G401 (cell line): ENCODE measurements at regions not wholly inside any gene's neighbourhood (a gene's known extent, or its start where the extent isn't known, plus 50 kb on each side); places are given as distances from the start of the nearest gene placed in this dataset.
"Not testable (repeated sequence)": the region's sequence is repeated elsewhere in the genome, so short reads cannot be mapped to it uniquely, and the experiment has no call there.

ENCODE experiments used
- DNase-seq: peaks from one replicate; pipeline ENCODE4 v3.0.0-alpha.2; 2015; ENCODE audit warnings: low spot score
- in situ Hi-C: cut with HindIII; loops from 2 replicates; pipeline ENCODE4 v1.10.0; 2016; ENCODE audit warnings: low sequenced_read_pairs, mixed read lengths

GRCh38 chr2:16211341-16211740 lies 271.0 kb downstream of the MYCN start:
- in situ Hi-C loops: no loop called here
- DNase-seq: no peak

- in situ Hi-C loops: no loop called here
- no peak for DNase-seq
Observed at GRCh38 chr2:16210841-16211240, 270.5 kb downstream of the MYCN start.

GRCh38 chr2:16209799-16210198 lies 269.4 kb downstream of the MYCN start:
- in situ Hi-C loops: no loop called here
- DNase-seq: no peak

GRCh38 chr2:16208921-16209320 lies 268.6 kb downstream of the MYCN start:
- in situ Hi-C loops: no loop called here
- DNase-seq: no peak

GRCh38 chr2:16208241-16208797 lies 268.0 kb downstream of the MYCN start:
- in situ Hi-C loops: no loop called here
- no peak for DNase-seq

- DNase-seq: no peak
- in situ Hi-C loops: no loop called here
Observed at GRCh38 chr2:16207611-16208010, 267.3 kb downstream of the MYCN start.

- in situ Hi-C loops: no loop called here
- DNase-seq: no peak
Observed at GRCh38 chr2:16207151-16207550, 266.8 kb downstream of the MYCN start.

- no peak for DNase-seq
- in situ Hi-C loops: no loop called here
Observed at GRCh38 chr2:16206191-16206944, 266.0 kb downstream of the MYCN start.

- in situ Hi-C loops: no loop called here
- no peak for DNase-seq
Observed at GRCh38 chr2:16205631-16206030, 265.3 kb downstream of the MYCN start.

- no peak for DNase-seq
Observed at GRCh38 chr2:16204886-16205620, 264.7 kb downstream of the MYCN start.

GRCh38 chr2:16204251-16204650 lies 263.9 kb downstream of the MYCN start:
- DNase-seq: no peak
- in situ Hi-C loops: no loop called here

More at GRCh38 chr2:16204886-16205620, 264.7 kb downstream of the MYCN start:
- in situ Hi-C loops: no loop called here

GRCh38 chr2:16203691-16204090 lies 263.3 kb downstream of the MYCN start:
- in situ Hi-C loops: no loop called here
- DNase-seq: no peak

- in situ Hi-C loops: no loop called here
- DNase-seq: no peak
Observed at GRCh38 chr2:16203069-16203468, 262.7 kb downstream of the MYCN start.

GRCh38 chr2:16202266-16203020 lies 262.1 kb downstream of the MYCN start:
- in situ Hi-C loops: no loop called here
- no peak for DNase-seq

GRCh38 chr2:16201848-16202247 lies 261.5 kb downstream of the MYCN start:
- in situ Hi-C loops: no loop called here
- DNase-seq: no peak

GRCh38 chr2:16200554-16201193 lies 260.3 kb downstream of the MYCN start:
- DNase-seq: no peak
- in situ Hi-C loops: no loop called here

GRCh38 chr2:16199882-16200553 lies 259.7 kb downstream of the MYCN start:
- in situ Hi-C loops: no loop called here
- no peak for DNase-seq

- in situ Hi-C loops, DNase-seq: not testable (repeated sequence)
Observed at GRCh38 chr2:16199241-16199640, 258.9 kb downstream of the MYCN start.
